GM10248 (cell line): ENCODE measurements at regions not wholly inside any gene's neighbourhood (a gene's known extent, or its start where the extent isn't known, plus 50 kb on each side); places are given as distances from the start of the nearest gene placed in this dataset.
"Not testable (repeated sequence)": the region's sequence is repeated elsewhere in the genome, so short reads cannot be mapped to it uniquely, and the experiment has no call there.

Experiments used
- CTCF ChIA-PET: fragments of 300-600 bp; sonication (Branson Sonifier 250); formaldehyde crosslinking; extraction: SDS; loops from one replicate; lab custom pipeline; 2021; ENCODE audit warnings: antibody characterized with exemption; lab: Yijun Ruan, JAX
- POLR2A ChIA-PET: fragments of 350-650 bp; sonication (Branson Sonifier 250); formaldehyde crosslinking; extraction: SDS; loops from one replicate; lab custom pipeline; 2020; ENCODE audit warnings: antibody characterized with exemption; lab: Yijun Ruan, JAX
- DNase-seq: peaks from one replicate; pipeline ENCODE4 v3.0.0; 2012; ENCODE audit errors: extremely low spot score

DNA sequence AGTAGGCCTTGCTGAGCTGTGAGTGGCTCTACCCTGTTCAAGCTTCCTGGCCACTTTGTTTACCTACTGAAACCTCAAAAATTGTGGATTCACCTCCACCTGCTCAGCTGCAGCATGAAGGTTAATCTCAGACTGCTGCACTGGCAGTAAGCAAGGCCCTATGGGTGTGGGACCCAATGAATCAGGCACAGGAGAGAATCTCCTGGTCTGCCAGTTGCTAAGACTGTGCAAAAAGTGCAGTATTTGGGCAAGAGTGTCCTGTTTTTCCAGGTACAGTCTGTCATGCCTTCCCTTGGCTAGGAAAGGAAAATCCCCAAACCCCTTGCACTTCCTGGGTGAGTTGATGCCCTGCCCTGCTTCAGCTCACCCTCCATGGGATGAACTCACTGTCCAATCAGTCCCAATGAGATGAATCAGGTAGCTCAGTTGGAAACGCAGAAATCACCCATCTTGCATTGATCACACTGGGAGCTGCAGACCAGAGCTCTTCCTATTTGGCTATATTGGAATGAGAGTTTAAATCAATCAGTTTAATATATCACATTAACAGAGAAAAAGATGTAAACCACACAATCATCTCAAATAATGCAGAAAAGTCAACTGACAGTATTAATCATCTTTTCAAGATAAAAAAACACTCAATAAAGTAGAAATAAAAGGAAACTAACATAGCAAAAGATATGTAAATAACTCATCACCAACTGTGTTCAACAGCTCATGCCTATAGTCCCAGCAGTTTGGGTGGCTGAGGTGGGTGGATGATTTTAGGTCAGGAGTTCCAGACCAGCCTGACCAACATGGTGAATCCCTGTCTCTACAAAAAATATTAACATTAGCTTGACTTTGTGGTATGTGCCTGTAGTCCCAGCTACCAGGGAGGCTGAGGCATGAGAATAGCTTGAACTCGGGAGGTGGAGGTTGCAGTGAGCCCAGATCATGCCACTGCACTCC is 1638.4 kb downstream of the SPATA31A7 start:
- CTCF ChIA-PET, POLR2A ChIA-PET: not testable (repeated sequence)

DNA sequence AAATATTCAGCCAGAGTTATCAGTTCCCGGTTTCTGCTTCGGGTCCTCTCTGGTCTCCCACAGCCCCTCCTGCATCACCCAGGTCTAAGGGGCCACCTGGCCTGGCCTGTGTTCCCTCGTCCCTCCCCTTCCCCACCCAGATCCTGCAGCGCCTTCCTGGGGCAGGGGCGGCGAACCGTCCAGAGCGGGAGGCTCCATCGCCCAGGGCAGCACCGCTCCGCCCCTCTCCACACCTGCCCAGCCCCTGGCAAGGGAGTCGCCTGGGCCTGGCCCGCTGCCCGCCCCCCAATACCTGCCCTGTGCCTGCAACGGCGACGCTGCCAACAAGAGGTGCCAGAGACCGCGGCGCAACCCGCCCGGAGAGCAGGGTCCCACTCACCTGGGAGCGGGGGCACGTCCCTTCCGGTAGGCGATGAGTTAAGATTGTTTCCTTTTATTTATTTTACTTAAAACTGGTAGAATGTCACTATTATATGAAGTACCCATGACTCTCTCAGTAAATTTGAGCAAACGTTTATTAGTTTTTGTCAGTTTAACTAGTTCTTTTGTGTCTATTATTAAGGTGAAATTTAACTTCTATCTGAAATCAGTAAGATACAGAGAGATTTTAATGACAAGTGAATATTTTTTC is 1641.1 kb downstream of the SPATA31A7 start:
- DNase-seq, POLR2A ChIA-PET, CTCF ChIA-PET: not testable (repeated sequence)

More for the DNA sequence above, 1638.4 kb downstream of the SPATA31A7 start:
- not testable (repeated sequence) for DNase-seq

DNA sequence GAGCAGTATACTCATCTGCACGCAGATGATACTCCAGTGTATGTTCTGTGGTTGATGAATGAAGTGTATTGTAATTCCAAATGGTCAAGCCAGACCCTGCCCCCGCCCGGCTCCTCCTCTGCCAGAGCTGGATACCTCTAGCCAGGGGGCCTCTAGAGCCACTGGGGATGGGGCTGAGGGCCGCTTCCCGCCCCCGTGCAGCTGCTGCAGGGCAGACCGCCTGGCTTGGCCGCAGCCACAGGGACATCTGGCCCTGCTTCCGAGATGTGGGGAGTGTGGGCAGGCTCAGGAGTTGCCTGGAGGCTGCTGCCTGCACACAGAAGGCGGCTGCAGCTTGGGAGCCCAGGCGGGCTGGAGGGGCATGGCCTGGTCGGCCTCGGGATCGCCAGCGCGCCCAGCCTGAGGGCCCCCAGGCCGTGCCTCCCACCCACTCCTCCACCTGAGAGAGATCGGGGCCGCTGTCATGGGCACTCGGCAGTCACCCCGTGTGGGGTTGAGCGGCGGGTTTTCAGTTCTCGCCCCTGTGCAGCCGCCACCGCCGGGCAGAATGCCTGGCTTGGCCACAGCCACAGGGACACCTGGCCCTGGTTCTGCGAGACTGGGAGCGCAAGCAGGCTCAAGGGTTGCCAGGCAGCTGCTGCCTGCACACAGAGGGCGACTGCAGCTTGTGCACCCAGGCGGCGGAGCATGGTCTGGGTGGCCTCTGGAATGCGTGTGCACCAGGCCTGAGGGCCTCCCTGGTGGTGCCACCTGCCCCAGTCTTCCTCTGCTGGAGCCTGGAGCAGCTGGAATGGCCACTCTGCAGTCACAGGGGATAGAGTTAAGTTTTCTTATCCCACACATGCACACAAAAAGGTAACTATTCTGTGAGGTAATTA is 1643.7 kb downstream of the SPATA31A7 start:
- CTCF ChIA-PET, DNase-seq, POLR2A ChIA-PET: not testable (repeated sequence)

DNA sequence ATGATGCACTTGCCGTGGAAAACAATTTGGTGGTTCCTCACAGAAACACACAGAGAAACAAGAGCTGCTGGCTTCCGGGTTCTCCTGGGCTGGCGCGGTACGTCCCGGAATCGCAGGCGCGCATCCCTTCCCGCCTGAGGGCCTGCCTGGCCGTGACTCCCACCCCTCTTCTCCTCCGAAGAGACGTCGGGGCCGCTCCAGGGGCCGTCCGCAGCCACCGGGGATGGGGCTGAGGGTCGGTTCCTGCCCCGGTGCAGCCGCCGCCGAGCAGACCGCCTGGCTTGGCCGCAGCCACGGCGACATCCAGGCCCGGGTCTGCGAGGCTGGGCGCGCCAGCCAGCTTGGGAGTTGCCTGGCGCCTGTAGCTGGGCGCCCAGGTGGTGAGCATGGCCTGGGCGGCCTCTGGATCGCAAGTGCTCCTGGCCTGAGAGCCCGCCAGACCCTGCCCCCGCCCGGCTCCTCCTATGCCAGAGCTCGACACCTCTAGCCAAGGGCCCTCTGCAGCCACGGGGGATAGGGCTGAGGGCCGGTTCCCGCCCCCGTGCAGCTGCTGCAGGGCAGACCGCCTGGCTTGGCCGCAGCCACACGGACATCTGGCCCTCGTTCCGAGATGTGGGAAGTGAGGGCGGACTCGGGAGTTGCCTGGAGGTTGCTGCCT is 1647.5 kb downstream of the SPATA31A7 start:
- POLR2A ChIA-PET, CTCF ChIA-PET, DNase-seq: not testable (repeated sequence)

DNA sequence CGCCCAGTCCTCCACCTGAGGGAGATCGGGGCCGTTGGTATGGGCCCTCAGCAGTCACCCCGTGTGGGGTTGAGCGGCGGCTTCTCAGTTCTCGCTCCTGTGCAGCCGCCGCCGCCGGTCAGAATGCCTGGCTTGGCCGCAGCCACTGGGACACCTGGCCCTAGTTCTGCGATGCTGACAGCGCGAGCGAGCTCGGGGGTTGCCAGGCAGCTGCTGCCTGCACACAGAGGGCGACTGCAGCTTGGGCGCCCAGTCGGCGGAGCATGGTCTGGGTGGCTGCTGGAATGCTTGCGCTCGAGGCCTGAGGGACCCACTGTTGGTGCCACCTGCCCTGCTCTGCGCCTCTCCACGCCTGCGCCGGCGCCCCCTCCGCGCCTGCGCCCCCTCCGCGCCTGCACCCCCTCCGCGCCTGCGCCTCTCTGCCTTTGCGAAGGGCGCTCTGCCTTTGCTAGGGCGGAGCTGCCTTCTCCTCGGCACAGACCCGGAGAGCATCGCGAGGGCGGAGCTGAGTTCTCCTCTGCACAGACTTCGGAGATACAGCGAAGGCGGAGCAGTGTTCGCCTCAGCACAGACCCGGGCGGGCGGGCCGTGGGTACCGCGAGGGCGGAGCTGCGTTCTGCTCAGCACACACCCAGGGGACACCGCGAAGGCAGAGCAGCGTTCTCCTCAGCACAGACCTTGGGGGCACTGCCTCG is 1648.3 kb downstream of the SPATA31A7 start:
- DNase-seq, CTCF ChIA-PET, POLR2A ChIA-PET: not testable (repeated sequence)

DNA sequence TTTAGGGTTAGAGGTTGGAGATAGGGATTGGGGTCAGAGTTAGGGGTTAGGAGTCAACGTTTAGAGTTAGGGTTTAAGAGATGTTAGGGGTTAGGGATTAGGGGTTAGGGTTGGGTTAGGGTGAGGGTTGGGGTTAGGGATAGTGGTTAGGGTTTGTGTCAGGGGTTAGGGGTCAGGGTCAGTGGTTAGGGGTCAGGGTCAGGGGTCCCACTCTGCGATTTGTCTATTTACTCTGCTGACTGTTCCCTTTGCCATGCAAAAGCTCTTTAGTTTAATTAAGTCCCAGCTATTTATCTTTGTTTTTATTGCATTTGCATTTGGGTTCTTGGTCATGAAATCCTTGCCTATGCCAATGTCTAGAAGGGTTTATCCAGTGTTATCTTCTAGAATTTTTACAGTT is 1649.3 kb downstream of the SPATA31A7 start:
- CTCF ChIA-PET, POLR2A ChIA-PET, DNase-seq: not testable (repeated sequence)

DNA sequence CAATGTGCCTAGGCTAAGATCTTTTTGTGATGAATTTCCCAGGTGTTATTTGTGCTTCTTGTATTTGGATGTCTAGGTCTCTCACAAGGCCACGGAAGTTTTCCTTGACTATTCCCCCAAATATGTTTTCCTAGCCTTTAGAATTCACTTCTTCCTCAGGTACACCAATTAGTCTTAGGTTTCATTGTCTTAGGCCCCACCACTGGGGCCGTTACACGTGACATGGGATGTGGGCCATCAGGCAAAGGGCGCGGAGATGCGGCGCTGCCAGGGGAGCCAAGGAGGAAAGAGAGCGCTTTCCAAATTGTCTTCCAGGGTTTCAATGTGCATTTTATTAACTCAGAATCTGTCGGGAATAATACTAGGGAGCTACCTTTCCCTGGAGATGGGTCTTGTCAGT is 1653.3 kb downstream of the SPATA31A7 start:
- DNase-seq, CTCF ChIA-PET, POLR2A ChIA-PET: not testable (repeated sequence)

DNA sequence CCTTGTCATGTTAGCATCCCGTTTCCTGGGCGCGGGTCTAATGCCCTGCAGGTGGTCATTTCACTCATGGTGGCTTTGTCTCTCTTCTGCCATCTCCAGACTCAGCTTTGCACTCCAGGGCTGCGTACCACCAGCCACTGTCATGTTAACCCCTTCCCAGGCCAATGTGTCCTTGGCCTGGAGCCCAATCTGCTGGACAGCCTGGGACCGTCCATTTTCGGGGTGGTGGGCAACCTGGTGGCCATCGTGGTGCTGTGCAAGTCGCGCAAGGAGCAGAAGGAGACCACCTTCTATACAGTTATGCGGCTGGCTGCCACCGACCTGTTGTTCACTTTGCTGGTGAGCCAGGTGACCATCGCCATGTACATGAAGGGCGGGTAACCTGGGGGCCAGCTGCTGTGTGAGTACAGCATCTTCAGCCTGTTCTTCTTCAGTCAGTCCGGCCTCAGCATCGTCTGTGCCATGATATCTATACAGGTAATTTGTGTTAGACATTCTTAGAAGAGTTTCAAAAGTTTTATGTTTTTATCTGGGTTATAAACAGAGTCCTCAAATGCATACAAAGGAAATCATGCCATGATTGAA is 1654.0 kb downstream of the SPATA31A7 start:
- DNase-seq, POLR2A ChIA-PET, CTCF ChIA-PET: not testable (repeated sequence)

DNA sequence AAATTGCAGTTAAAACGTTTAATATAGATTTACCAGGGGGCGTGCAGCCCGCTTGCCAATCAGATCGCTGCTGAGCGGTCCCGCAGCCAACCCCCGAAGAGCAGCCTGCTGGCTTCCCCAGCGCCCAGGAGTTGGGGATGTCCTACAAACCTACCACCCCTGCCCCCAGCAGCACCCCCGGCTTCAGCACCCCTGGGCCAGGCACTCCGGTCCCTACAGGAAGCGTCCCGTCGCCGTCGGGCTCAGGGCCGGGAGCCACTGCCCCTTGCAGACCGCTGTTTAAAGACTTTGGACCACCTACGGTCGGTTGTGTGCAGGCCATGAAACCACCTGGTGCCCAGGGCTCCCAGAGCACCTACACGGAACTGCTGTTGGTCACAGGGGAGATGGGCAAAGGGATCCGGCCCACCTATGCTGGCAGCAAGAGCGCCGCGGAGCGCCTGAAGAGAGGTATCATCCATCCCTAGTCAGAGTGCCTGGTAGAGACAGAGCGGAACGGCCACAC is 1654.9 kb downstream of the SPATA31A7 start:
- POLR2A ChIA-PET, DNase-seq, CTCF ChIA-PET: not testable (repeated sequence)

DNA sequence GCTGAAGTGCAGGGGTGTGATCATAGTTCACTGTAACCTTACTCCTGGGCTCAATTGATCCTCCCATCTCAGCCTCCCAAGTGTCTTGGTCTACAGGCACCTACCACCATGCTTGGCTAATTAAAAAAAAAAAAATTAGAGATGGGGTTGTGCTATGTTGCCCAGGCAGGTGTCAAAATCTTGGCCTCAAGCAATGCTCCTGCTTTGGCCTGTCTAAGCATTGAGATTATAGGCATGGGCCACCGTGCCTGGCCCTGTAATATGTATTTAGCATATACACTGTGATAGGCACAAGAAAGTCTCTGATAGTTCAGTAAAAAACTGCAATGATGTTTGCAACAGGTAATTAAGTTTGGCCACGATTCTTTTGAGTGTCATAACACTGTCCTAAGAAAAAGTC is 1658.4 kb downstream of the SPATA31A7 start:
- DNase-seq, CTCF ChIA-PET, POLR2A ChIA-PET: not testable (repeated sequence)

DNA sequence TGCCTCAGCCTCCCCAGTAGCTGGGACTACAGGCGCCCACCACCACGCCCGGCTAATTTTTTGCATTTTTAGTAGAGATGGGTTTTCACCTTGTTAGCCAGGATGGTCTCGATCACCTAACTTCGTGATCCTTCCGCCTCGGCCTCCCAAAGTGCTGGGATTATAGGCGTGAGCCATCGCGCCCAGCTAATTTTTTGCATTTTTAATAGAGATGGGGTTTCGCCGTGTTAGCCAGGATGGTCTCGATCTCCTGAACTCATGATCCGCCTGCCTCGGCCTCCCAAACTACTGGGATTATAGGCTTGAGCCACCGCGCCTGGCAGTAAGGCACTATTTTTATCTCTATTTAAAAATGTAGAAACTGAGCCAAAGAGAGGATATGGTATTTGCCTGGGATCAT is 1660.2 kb downstream of the SPATA31A7 start:
- DNase-seq, POLR2A ChIA-PET: not testable (repeated sequence)

DNA sequence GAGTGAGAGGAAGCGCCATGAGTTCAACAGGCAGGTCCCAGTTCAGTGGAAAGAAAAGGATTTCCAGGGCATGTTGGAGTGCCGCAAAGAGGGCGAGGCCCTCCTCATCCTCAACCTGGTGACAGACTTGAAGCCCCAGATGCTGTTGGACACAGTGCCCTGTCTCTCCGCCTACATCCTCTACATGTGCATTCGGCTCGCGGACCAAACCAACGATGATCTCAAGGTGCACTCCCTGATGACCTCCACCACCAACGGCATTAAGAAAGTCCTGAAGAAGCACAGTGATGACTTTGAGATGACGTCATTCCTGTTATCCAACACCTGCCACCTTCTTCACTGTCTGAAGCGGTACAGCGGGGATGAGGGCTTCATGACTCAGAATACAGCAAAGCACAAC is 1667.4 kb downstream of the SPATA31A7 start:
- CTCF ChIA-PET, DNase-seq, POLR2A ChIA-PET: not testable (repeated sequence)

More for the DNA sequence above, 1660.2 kb downstream of the SPATA31A7 start:
- CTCF ChIA-PET, result not testable (repeated sequence)

DNA sequence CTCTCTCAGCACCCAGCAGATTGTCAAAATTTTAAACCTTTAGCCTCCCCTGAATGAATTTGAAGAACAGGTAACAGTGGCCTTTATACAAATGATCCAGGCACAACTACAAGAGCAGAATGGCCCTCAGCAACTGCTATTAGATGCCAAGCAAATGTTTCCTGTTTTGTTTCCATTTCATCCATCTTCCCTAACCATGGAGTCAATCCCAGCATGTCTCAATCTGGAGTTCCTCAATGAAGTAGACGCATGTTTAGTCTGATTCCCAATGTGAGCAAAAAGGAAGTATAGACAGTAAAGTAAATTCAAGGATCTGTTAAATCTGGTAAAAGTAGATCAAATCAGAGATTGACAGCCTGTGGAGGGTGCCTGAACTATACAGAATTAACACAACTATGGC is 1668.4 kb downstream of the SPATA31A7 start:
- POLR2A ChIA-PET, CTCF ChIA-PET: not testable (repeated sequence)
- peak; percentile 1 for DNase-seq

DNA sequence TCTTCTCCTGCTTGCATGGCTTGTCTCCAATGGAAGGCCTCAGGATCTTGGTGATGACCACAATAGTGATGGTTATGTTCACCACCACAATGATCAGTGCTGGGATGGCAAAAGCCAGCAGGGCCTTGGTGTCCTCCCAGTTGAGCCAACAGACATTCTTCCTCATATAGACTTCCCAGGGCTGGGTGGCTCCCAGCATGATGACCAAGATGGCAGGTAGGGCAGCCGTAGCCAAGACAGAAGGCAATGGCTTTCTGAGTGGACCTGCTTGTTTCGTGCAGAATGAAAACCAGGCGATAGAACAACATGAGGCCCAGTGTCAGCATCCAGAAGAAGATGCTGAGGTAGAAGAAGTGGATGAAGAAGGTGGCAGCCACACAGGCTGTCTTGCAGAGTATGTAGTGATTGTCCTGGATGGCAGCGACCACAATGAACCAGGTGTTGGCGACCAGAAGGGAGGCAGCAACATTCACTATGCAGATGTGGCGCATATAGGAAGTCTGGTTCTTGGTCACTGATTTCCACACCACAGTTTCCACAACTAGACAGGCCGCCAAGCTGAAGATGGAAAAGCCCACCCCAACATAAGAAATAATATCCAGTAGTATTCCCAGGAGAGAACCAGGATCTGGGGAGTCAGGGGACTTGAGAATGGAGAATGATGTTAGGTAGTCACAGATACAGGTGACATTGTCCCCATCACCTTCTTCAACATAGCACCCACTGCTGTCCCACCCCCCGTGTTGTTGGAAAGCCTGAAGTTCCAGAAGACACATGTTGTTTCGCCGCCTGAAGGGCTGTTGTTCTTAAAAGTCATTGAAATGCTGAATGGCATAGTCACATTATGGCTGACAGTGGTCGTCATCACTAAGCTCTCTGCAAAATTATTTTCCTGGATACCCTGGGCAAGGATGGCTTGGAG is 1671.4 kb downstream of the SPATA31A7 start:
- POLR2A ChIA-PET, CTCF ChIA-PET: not testable (repeated sequence)
- DNase-seq, result peak; percentile 1

DNA sequence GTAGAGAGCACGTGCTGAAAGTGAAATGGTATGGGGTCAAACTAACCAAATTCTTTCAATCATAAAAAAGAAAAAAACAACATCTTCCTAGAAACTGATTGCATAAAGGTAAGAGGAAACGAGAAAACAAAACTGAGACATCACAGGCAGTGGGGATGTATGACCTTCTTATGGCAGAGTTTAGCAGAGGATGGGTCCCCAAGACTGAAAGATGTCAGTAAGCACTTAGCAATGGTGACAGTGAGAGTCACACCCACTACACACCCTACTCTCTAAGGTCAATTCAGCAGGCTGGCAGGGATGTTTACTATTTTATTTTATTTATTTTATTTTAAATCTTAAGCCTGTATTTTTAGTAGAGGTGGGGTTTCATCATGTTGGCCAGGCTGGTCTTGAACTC is 1672.3 kb downstream of the SPATA31A7 start:
- CTCF ChIA-PET, POLR2A ChIA-PET, DNase-seq: not testable (repeated sequence)
